ENCODE measurements at regions not wholly inside any gene's neighbourhood (a gene's known extent, or its start where the extent isn't known, plus 50 kb on each side); places are given as distances from the start of the nearest gene placed in this dataset.

DNA sequence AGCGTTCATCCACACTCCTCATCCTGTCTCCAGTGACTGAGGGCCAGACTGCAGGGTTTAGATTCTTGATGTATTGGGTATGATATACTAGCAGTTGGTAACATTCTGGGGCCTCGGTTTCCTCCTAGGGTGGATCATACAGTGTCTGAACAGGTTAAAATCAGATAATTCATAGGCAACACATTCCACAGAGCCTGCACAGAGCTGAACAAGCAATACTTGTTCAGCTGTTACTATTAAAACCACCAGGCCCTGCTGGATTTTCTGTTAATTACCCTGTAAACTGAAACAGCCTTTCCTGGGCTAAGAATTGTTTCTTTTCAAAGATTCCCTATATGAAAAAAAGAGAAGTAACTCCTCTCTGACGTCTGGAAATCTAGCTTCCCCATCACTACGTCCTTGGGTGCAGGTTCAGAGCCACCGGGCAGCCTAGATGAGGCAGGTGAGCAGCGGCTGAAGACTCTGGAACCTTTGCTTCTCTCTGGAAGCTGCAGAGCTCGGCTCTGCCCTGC lies 1313.5 kb upstream of the WWC1 start:
- DNase-seq: peak; percentile 43

GRCh38 chr5:166979307-166979895 lies 1312.0 kb upstream of the WWC1 start:
- DNase-seq: peak; percentile 72

GRCh38 chr5:166980666-166981065 lies 1310.8 kb upstream of the WWC1 start:
- DNase-seq: peak; percentile 18

DNA sequence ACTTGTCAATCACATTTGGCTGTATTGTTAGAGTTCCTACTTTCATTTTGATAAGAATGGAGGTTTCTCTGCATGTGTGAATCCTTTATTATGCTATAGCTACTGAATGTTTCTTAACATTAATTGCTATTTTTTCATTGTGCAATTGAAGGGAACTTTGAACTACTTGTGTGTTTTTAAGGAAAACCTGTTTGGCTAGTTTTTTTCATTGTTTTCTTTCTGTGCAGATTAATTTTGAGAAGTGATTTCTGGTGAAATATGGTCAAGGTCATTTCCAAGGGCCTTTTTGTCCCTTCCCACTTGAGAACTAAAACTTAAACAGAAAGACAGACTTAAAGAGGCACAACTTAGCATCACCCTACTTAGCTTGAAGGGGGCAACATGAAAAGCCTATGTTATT lies 1309.2 kb upstream of the WWC1 start:
- DNase-seq: no peak

DNA sequence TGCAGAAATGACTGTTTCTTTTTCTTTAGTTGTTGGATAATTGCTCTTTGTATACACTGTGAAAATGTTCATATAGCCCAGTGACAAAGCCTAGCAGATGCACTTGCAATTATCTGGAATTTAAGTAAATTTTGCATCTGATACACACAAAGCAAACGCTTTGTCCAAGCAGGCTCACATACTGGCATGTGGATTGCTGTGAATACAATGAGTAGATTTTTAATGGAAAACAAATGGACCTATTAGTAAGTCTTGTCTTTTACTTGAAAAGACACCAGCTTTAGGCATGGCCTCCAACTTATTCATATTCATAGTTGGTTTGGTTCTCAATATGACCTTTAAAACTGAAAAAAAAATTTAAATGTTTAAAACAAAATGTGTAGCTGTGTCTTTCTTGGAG lies 1299.8 kb upstream of the WWC1 start:
- no peak for DNase-seq

DNA sequence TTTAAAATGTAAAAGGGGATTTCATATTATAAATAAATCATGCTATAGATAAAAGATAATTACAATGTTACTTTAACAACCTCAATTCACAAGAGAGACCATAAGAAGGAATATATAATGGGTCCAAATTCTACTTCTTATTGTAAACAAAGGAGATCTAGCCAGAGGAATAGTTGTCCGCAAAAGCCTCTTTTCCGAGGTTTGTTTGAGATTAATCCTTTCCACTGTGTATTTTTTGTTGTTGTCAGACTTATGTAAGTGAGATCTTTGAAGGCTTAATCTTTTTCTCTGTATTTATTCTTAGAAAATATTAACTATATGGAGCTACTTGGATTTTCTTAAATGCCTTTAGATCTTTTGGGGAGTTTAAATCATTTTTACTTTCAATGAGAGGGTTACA lies 1299.3 kb upstream of the WWC1 start:
- DNase-seq: no peak

- no peak for DNase-seq
These were observed 1298.3 kb upstream of the WWC1 start for GRCh38 chr5:166992874-166993722.

DNA sequence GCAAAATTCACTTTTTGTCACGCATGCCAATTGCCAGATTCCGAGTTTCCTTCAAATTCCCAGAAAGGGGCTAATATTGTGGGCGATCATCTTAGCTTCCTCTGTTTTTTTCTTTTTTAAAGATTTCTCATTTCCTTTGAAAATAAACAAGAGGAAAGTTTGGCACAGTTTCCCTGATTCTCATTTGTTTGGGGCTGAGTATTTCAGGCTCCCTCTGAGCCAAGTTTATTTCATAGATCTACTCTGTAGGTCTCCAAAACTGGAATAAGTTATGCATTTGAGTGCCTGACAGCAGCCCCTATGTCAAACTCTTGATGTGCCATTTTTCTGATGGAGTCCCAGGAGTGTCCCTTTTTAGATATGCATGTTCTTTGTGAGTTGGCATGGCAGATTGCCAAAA lies 1297.2 kb upstream of the WWC1 start:
- DNase-seq: no peak

- DNase-seq: no peak
These were observed 1290.2 kb upstream of the WWC1 start for GRCh38 chr5:167001246-167001645.

DNA sequence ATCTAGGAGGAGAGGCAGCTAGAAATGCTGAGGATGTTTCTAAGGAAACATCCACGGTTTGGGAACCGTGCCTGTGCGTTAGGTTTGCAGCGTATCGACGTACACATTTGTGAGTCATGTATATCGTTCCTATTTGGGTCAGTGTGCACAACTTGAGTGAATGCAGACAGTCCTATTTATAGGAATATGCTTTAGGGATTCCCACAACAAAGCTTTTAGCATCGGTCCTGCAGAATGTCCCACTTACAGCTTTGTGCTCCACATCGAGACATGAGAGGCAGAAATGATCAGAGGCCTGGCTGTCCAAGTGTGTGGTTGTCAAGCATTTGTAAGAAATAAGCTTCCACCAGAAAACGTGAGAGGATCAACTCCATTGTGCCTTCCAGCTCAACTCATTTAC lies 1282.7 kb upstream of the WWC1 start:
- DNase-seq: peak; percentile 15

DNA sequence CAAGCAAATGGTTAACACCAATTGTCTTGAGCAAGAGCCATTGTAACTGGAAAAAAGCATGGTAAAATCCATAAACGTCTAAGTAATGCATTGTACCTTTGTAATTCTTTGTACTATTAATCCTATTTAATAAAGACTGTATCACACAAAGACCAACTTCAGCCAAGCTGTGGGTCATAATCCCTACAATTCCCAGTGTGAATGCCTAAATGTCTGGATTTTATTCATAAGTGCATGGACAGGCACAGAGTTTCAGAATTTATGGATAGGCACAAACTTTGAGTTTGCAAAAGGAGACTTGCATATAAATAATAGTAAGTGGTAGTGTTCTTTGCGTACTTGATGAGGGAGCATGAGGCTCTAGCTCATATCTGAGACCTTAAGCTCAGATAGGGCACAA lies 1280.2 kb upstream of the WWC1 start:
- DNase-seq: no peak

- DNase-seq: no peak
These were observed 1279.1 kb upstream of the WWC1 start for GRCh38 chr5:167012123-167013034.

DNA sequence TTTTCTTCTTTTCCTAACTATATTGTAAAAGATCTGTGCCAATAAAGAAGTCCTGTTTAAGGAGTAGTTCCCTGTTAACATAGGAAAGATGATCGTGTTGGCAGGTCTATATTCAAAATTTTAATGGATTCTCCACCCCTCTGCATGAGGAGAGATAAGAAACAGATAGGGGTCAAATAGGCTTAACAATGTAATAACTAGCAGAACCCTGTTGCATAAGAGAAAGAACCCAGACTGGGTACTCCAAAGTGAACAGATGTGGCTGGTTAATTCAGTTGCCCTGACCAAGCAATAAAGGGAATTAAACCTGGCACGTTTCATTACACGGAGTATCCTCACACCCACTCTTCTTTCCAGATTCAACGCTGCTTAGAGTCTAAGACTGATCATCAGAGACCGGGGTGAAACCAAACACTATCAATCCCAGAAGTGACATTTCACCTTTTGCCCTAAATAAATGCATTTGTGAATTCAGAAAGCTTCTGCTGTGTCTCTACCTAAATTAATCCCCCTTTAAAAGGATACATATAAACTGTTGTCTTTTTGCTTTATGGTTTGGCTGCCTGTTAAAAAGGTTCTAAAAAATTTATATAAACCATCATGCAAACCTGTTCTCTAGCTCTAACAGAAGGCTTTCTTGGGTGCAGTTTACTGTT lies 1276.9 kb upstream of the WWC1 start:
- no peak for DNase-seq

GRCh38 chr5:167020418-167020817 lies 1271.0 kb upstream of the WWC1 start:
- no peak for DNase-seq

- no peak for DNase-seq
These were observed 1262.0 kb upstream of the WWC1 start for GRCh38 chr5:167029488-167029887.

DNA sequence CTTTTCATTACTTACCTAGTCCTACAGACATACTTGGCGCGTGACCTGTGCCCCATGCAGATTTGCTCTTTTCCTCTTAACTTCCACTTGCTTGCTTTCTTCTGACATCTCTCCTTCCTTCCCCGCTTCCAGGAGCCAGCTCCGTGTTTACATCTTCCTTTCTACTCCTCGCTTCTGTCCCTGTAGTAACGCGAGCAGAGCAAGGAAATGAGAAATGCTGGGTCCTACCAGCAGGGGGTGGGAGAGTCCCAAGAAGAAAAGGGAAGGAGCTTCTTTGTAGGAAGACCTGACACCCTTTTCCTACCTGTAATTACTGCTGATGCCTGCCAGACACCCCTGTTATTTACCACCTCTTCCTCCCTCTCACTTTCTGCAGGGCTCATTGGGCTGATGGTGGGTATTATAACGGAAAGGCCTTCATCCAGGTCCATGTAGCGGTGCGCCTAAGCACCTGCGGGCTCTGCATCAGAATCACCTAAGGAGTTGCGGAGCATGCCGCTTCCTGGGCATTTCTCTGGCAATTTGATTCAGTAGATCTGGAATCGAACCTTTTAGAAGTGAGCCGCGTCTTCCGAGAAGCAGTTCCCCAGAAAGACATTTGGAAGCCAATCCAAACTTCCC lies 1260.8 kb upstream of the WWC1 start:
- DNase-seq: no peak

DNA sequence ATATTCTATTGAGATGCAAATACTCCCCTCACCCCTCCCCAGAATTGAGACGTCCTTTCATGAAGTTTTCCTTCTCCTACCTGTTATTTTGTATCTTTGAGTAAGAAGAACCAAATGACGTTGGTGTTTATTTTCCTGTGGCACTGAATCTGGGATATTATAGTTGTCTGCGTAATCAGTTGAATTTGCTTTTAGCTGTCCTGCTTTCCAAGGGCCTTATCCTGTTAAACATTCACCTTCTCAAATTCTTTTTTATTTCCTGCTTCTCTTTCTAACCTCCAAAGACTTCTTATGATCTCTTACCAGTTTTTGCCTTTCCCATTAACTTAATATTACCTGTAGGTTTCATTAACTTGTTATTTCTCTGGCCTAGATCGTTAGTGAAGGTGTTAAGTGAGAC lies 1254.9 kb upstream of the WWC1 start:
- no peak for DNase-seq

DNA sequence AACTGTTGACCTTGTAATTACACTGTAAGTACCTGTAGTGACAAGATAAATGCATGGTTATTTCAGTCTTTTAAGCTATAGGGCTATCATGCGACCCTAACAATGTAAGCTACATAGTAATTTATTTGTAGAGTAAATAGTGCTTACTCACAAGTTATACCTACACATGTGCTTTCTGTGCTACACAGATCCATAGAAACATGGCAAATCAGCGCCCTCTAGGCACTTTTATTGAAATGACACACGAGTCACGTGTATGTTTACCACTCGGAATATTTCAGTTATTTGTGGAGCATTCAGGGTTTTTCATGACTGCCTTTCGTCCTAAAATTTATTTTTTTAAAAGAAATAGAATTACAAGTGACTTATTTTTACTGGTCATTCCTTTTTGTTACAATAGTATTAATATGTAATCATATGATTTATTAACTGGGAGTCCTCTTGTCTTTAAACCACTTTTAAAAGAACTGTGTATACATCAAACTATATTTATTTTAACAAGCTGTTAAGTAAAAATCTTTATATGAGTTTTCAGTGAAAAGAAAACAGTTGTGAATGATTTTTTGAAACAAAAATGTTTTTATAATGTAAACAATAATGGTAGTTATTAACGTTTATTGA lies 1242.3 kb upstream of the WWC1 start:
- peak; percentile 76 for DNase-seq

- DNase-seq: no peak
These were observed 1241.5 kb upstream of the WWC1 start for GRCh38 chr5:167049771-167050567.

DNA sequence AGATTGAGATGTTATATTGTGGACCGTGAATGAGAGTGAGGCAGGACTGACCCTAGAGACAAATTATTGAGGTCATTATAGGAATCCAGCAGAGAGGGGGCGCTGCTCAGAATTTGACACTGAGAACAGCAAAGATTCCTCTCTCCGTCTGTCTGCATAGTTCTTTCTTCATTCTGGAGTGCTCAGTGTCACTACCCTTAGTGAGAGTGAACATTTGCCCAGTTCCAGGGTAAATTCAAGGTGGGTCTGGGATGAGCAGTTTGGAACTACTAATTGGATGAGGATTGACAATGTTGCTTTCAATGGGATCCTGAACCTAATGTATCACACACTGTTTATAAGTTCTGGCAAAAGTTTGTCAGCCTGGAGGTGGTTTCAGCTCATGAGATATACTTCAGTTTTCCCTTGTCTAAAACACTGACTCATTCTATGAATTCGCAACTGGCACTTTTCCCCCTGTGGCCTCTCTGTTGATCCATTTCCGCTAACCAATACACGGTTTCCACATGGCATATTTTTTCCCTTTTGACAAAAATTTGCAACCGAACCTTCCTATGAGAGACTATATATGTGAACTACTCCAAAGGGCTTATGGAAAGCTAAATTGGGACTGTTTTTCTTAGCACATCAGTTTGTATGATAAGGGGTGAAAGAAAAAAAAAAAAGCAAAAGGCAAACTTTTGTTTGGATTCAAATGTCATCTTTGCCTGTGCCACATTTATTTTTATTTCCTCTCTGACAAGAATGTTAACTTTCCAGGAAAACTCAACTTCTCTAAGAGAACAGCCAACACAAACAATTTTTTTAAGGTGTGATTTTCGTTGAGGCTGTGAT lies 1240.7 kb upstream of the WWC1 start:
- peak; percentile 5 for DNase-seq
